Erythroblast (primary cell): ENCODE measurements at regions not wholly inside any gene's neighbourhood (a gene's known extent, or its start where the extent isn't known, plus 50 kb on each side); places are given as distances from the start of the nearest gene placed in this dataset.

Source experiments
- DNase-seq, 2 experiments: peaks; one replicate each; lab custom pipeline; 2025; lab: John Stamatoyannopoulos, UW
- GATA1 ChIP-seq: IDR thresholded peaks from 2 replicates; pipeline ENCODE4 v1.6.1; 2011; ENCODE audit warnings: low read depth, mild to moderate bottlenecking, control low read depth, low read length, moderate library complexity
- POLR2A ChIP-seq: IDR thresholded peaks from 2 replicates; pipeline ENCODE4 v1.6.1; 2011; ENCODE audit warnings: mild to moderate bottlenecking, low read length

- no peak for TF ChIP-seq POLR2A
- no peak for TF ChIP-seq GATA1
- no peak for DNase-seq
Measured at GRCh38 chr20:59376109-59376841, 75.9 kb downstream of the EDN3 start.

GRCh38 chr20:59376998-59377397, 76.6 kb downstream of the EDN3 start:
- no peak for DNase-seq

GRCh38 chr20:59377842-59378241, 77.4 kb downstream of the EDN3 start:
- DNase-seq = no peak
- TF ChIP-seq POLR2A = no peak
- no peak for TF ChIP-seq GATA1

More at GRCh38 chr20:59376998-59377397, 76.6 kb downstream of the EDN3 start:
- TF ChIP-seq POLR2A = no peak
- TF ChIP-seq GATA1 = no peak

GRCh38 chr20:59378396-59378795, 78.0 kb downstream of the EDN3 start:
- TF ChIP-seq GATA1 = no peak
- DNase-seq = no peak

GRCh38 chr20:59378966-59379365, 78.6 kb downstream of the EDN3 start:
- TF ChIP-seq GATA1 = no peak
- TF ChIP-seq POLR2A = no peak

GRCh38 chr20:59381689-59382088, 81.3 kb downstream of the EDN3 start:
- no peak for DNase-seq
- TF ChIP-seq POLR2A = no peak
- TF ChIP-seq GATA1 = no peak

More at GRCh38 chr20:59378966-59379365, 78.6 kb downstream of the EDN3 start:
- DNase-seq = no peak

GRCh38 chr20:59382157-59382725, 81.8 kb downstream of the EDN3 start:
- no peak for TF ChIP-seq POLR2A
- TF ChIP-seq GATA1 = no peak
- no peak for DNase-seq

- TF ChIP-seq POLR2A (no peak), GATA1 (no peak)
- DNase-seq = no peak
Measured at GRCh38 chr20:59382907-59383306, 82.5 kb downstream of the EDN3 start.

- no peak for DNase-seq
- TF ChIP-seq GATA1 = no peak
- TF ChIP-seq POLR2A = no peak
Measured at GRCh38 chr20:59385038-59385437, 84.6 kb downstream of the EDN3 start.

- TF ChIP-seq GATA1 (no peak), POLR2A (no peak)
- no peak for DNase-seq
Measured at GRCh38 chr20:59385480-59385879, 85.1 kb downstream of the EDN3 start.

- TF ChIP-seq GATA1 (no peak), POLR2A (no peak)
- no peak for DNase-seq
Measured at GRCh38 chr20:59386809-59387208, 86.4 kb downstream of the EDN3 start.

- DNase-seq = no peak
- TF ChIP-seq POLR2A (no peak), GATA1 (no peak)
Measured at GRCh38 chr20:59387891-59388290, 87.5 kb downstream of the EDN3 start.

GRCh38 chr20:59388402-59388801, 88.0 kb downstream of the EDN3 start:
- TF ChIP-seq POLR2A = no peak
- no peak for TF ChIP-seq GATA1

GRCh38 chr20:59390437-59390836, 90.0 kb downstream of the EDN3 start:
- TF ChIP-seq POLR2A (no peak), GATA1 (no peak)
- no peak for DNase-seq

More at GRCh38 chr20:59388402-59388801, 88.0 kb downstream of the EDN3 start:
- no peak for DNase-seq

GRCh38 chr20:59391975-59392374, 91.6 kb downstream of the EDN3 start:
- no peak for DNase-seq
- no peak for TF ChIP-seq POLR2A
- TF ChIP-seq GATA1 = no peak

GRCh38 chr20:59392736-59393135, 92.3 kb downstream of the EDN3 start:
- TF ChIP-seq GATA1 = no peak
- no peak for TF ChIP-seq POLR2A
- DNase-seq = no peak
